Naive thymus-derived CD4-positive, alpha-beta T cell (primary cell): ENCODE measurements at regions not wholly inside any gene's neighbourhood (a gene's known extent, or its start where the extent isn't known, plus 50 kb on each side); places are given as distances from the start of the nearest gene placed in this dataset.
"Not testable (repeated sequence)": the region's sequence is repeated elsewhere in the genome, so short reads cannot be mapped to it uniquely, and the experiment has no call there.

Source experiments
- ATAC-seq: fragments of 150-1000 bp; cut with Tn5 transposase; 2 replicates; pipeline ENCODE4 v1.10.0; 2021; ENCODE audit warnings: mild to moderate bottlenecking, moderate library complexity
- CTCF ChIA-PET: fragments of 350-600 bp; sonication (Branson Sonifier 250); formaldehyde crosslinking; loops from one replicate; lab custom pipeline; 2021; ENCODE audit warnings: antibody characterized with exemption; lab: Charles Lee
- POLR2A ChIA-PET: fragments of 350-600 bp; sonication (Branson Sonifier 250); formaldehyde crosslinking; loops from one replicate; lab custom pipeline; 2021; ENCODE audit warnings: antibody characterized with exemption, inconsistent platforms; lab: Charles Lee
- DNase-seq, 9 donors: peaks; one replicate each; pipeline versions ENCODE4 v3.0.0 to v3.0.0-alpha.2; 2020 to 2022; ENCODE audit warnings: mixed read lengths in 1 of 9
- H3K27ac ChIP-seq: one replicate; pipeline ENCODE4 v1.7.0; 2013; ENCODE audit warnings: mild to moderate bottlenecking, low read depth, low read length, moderate library complexity
- H3K27me3 ChIP-seq, 2 donors: one replicate each; pipeline ENCODE4 v1.7.0; 2013; ENCODE audit warnings: low read length in 2 of 2, mild to moderate bottlenecking in 2 of 2, moderate library complexity in 2 of 2; ENCODE audit not compliant: control insufficient read depth in 2 of 2, insufficient read depth in 2 of 2
- H3K36me3 ChIP-seq, 3 experiments: 1 replicate in 2 of 3; 2 replicates in 1 of 3; pipeline ENCODE4 v1.7.0; 2013; ENCODE audit warnings: low read length in 3 of 3, mild to moderate bottlenecking in 3 of 3, moderate library complexity in 1 of 3; ENCODE audit not compliant: insufficient read depth in 3 of 3, control insufficient read depth in 2 of 3
- H3K4me1 ChIP-seq, 2 donors: one replicate each; pipeline ENCODE4 v1.7.0; 2013; ENCODE audit warnings: low read length in 2 of 2, mild to moderate bottlenecking in 2 of 2, moderate library complexity in 1 of 2; ENCODE audit not compliant: control insufficient read depth in 2 of 2, insufficient read depth in 2 of 2
- H3K4me3 ChIP-seq: 2 replicates; pipeline ENCODE4 v1.7.0; 2013; ENCODE audit warnings: mild to moderate bottlenecking, low read length
- H3K9me3 ChIP-seq, 3 experiments: 1 replicate in 2 of 3; 2 replicates in 1 of 3; pipeline ENCODE4 v1.7.0; 2013; ENCODE audit warnings: low read length in 3 of 3; ENCODE audit not compliant: control insufficient read depth in 2 of 3
- H3K27ac Mint-ChIP-seq, 9 donors: one replicate each; pipeline ENCODE4 v1.8.0; 2020 to 2022; ENCODE audit warnings: mixed read lengths in 9 of 9, mild to moderate bottlenecking in 8 of 9, moderate library complexity in 5 of 9, inconsistent platforms in 2 of 9
- H3K27me3 Mint-ChIP-seq, 5 donors: one replicate each; pipeline ENCODE4 v1.8.0; 2021 to 2022; ENCODE audit warnings: mixed read lengths in 5 of 5, mild to moderate bottlenecking in 1 of 5
- H3K36me3 Mint-ChIP-seq, 5 donors: one replicate each; pipeline ENCODE4 v1.8.0; 2020 to 2022; ENCODE audit warnings: mixed read lengths in 5 of 5, mild to moderate bottlenecking in 3 of 5, inconsistent platforms in 1 of 5
- H3K4me1 Mint-ChIP-seq, 7 donors: one replicate each; pipeline ENCODE4 v1.8.0; 2020 to 2022; ENCODE audit warnings: mixed read lengths in 7 of 7, mild to moderate bottlenecking in 3 of 7, inconsistent platforms in 1 of 7
- H3K4me3 Mint-ChIP-seq, 10 donors: one replicate each; pipeline ENCODE4 v1.8.0; 2020 to 2022; ENCODE audit warnings: mild to moderate bottlenecking in 10 of 10, mixed read lengths in 10 of 10, moderate library complexity in 6 of 10, inconsistent platforms in 2 of 10
- H3K9me3 Mint-ChIP-seq, 11 donors: one replicate each; pipeline ENCODE4 v1.8.0; 2020 to 2022; ENCODE audit warnings: mixed read lengths in 11 of 11, mild to moderate bottlenecking in 4 of 11, inconsistent platforms in 1 of 11, moderate library complexity in 1 of 11
- intact Hi-C, 2 donors: fragments of 100-400 bp; cut with micrococcal nuclease; formaldehyde crosslinking; loops; one replicate each; pipeline ENCODE4 v1.15.1; 2023

GRCh38 chr2:39897273-39897672 lies 118.2 kb upstream of the THUMPD2 start:
- POLR2A ChIA-PET, result no interaction called here
- Histone ChIP-seq H3K36me3 (no peaks in the 10 kb centered on the region), H3K9me3 (no peaks in the 10 kb centered on the region), H3K4me1 (no peaks in the 10 kb centered on the region), H3K27me3 (no peaks in the 10 kb centered on the region), H3K27ac (no peak overlapping the region), H3K4me3 (no peak overlapping the region)
- Mint-ChIP-seq H3K9me3 (peaks cover 0 to 5% (median 0%) of the 10 kb centered on the region in 11 donors), H3K4me1 (no peaks in the 10 kb centered on the region), H3K27me3 (peaks cover 0 to 28% (median 14%) of the 10 kb centered on the region in 5 donors), H3K27ac (no peak overlapping the region), H3K36me3 (no peaks in the 10 kb centered on the region), H3K4me3 (no peak overlapping the region)
- ATAC-seq, result no peak
- intact Hi-C loops, result no loop called here
- CTCF ChIA-PET, result no interaction called here
- DNase-seq, result no peak

GRCh38 chr2:39894082-39894481 lies 115.0 kb upstream of the THUMPD2 start:
- no peaks in the 10 kb centered on the region for H3K4me1 Mint-ChIP-seq
- H3K36me3 Mint-ChIP-seq, result no peaks in the 10 kb centered on the region
- H3K4me3 Mint-ChIP-seq, result no peak overlapping the region
- no peaks in the 10 kb centered on the region for H3K4me1 ChIP-seq
- no peak for DNase-seq
- no peaks in the 10 kb centered on the region for H3K9me3 ChIP-seq
- ChIA-PET CTCF (no interaction called here), POLR2A (no interaction called here)
- no peaks in the 10 kb centered on the region for H3K27me3 ChIP-seq
- no peaks in the 10 kb centered on the region for H3K36me3 ChIP-seq
- intact Hi-C loops, result no loop called here
- H3K27ac Mint-ChIP-seq, result no peak overlapping the region
- peaks cover 0 to 5% (median 0%) of the 10 kb centered on the region in 11 donors for H3K9me3 Mint-ChIP-seq
- H3K27me3 Mint-ChIP-seq, result peaks cover 0 to 33% (median 11%) of the 10 kb centered on the region in 5 donors
- no peak for ATAC-seq
- H3K27ac ChIP-seq, result no peak overlapping the region
- H3K4me3 ChIP-seq, result no peak overlapping the region

GRCh38 chr2:39893616-39894015 lies 114.6 kb upstream of the THUMPD2 start:
- ChIA-PET POLR2A (no interaction called here), CTCF (no interaction called here)
- ATAC-seq (no peak), DNase-seq (no peak)
- Mint-ChIP-seq H3K9me3 (peaks cover 0 to 5% (median 0%) of the 10 kb centered on the region in 11 donors), H3K4me3 (no peak overlapping the region), H3K36me3 (no peaks in the 10 kb centered on the region), H3K4me1 (no peaks in the 10 kb centered on the region), H3K27ac (no peak overlapping the region), H3K27me3 (peaks cover 0 to 30% (median 11%) of the 10 kb centered on the region in 5 donors)
- no peaks in the 10 kb centered on the region for H3K36me3 ChIP-seq
- H3K4me3 ChIP-seq, result no peak overlapping the region
- no peaks in the 10 kb centered on the region for H3K9me3 ChIP-seq
- H3K27me3 ChIP-seq, result no peaks in the 10 kb centered on the region
- intact Hi-C loops, result no loop called here
- no peaks in the 10 kb centered on the region for H3K4me1 ChIP-seq
- no peak overlapping the region for H3K27ac ChIP-seq

- H3K36me3 ChIP-seq, result no peaks in the 10 kb centered on the region
- CTCF ChIA-PET, result no interaction called here
- Mint-ChIP-seq H3K36me3 (peaks cover 0 to 3% (median 0%) of the 10 kb centered on the region in 5 donors), H3K9me3 (peaks cover 0 to 12% (median 9%) of the 10 kb centered on the region in 11 donors), H3K4me3 (no peak overlapping the region), H3K4me1 (no peaks in the 10 kb centered on the region), H3K27ac (no peak overlapping the region), H3K27me3 (peaks cover 0 to 11% (median 0%) of the 10 kb centered on the region in 5 donors)
- no peaks in the 10 kb centered on the region for H3K27me3 ChIP-seq
- no peak for ATAC-seq
- DNase-seq, result no peak
- no peaks in the 10 kb centered on the region for H3K4me1 ChIP-seq
- no peak overlapping the region for H3K4me3 ChIP-seq
- H3K27ac ChIP-seq, result no peak overlapping the region
- POLR2A ChIA-PET, result no interaction called here
- intact Hi-C loops, result no loop called here
- H3K9me3 ChIP-seq, result no peaks in the 10 kb centered on the region
Observed at GRCh38 chr2:39881948-39882347, 102.9 kb upstream of the THUMPD2 start.

GRCh38 chr2:39881494-39881893 lies 102.4 kb upstream of the THUMPD2 start:
- H3K4me1 Mint-ChIP-seq, result no peaks in the 10 kb centered on the region
- CTCF ChIA-PET, result no interaction called here
- intact Hi-C loops, result no loop called here
- POLR2A ChIA-PET, result no interaction called here
- no peak for ATAC-seq
- peaks cover 0 to 3% (median 0%) of the 10 kb centered on the region in 5 donors for H3K36me3 Mint-ChIP-seq
- Histone ChIP-seq H3K27me3 (no peaks in the 10 kb centered on the region), H3K27ac (no peak overlapping the region), H3K4me3 (no peak overlapping the region), H3K4me1 (no peaks in the 10 kb centered on the region), H3K36me3 (no peaks in the 10 kb centered on the region), H3K9me3 (no peaks in the 10 kb centered on the region)
- no peak for DNase-seq
- no peak overlapping the region for H3K27ac Mint-ChIP-seq
- H3K27me3 Mint-ChIP-seq, result peaks cover 0 to 11% (median 0%) of the 10 kb centered on the region in 5 donors
- peaks cover 0 to 12% (median 8%) of the 10 kb centered on the region in 11 donors for H3K9me3 Mint-ChIP-seq
- no peak overlapping the region for H3K4me3 Mint-ChIP-seq

GRCh38 chr2:39879001-39879400 lies 99.9 kb upstream of the THUMPD2 start:
- intact Hi-C loops, ATAC-seq, DNase-seq, CTCF ChIA-PET, H3K27me3 ChIP-seq, POLR2A ChIA-PET, H3K4me3 ChIP-seq, H3K36me3 ChIP-seq, H3K36me3 Mint-ChIP-seq, H3K27ac Mint-ChIP-seq, H3K27ac ChIP-seq, H3K4me3 Mint-ChIP-seq, H3K4me1 ChIP-seq, H3K9me3 ChIP-seq, H3K4me1 Mint-ChIP-seq: not testable (repeated sequence)
- H3K9me3 Mint-ChIP-seq, result peaks cover 0 to 14% (median 7%) of the 10 kb centered on the region in 11 donors
- peaks cover 0 to 15% (median 0%) of the 10 kb centered on the region in 5 donors for H3K27me3 Mint-ChIP-seq

GRCh38 chr2:39875914-39876267 lies 96.8 kb upstream of the THUMPD2 start:
- Mint-ChIP-seq H3K27me3 (peaks cover 0 to 8% (median 0%) of the 10 kb centered on the region in 5 donors), H3K4me1 (no peaks in the 10 kb centered on the region), H3K27ac (no peak overlapping the region), H3K36me3 (peaks cover 0 to 3% (median 0%) of the 10 kb centered on the region in 5 donors), H3K9me3 (peaks cover 0 to 14% (median 7%) of the 10 kb centered on the region in 11 donors), H3K4me3 (no peak overlapping the region)
- no peak for ATAC-seq
- intact Hi-C loops, result no loop called here
- H3K36me3 ChIP-seq, result no peaks in the 10 kb centered on the region
- no peaks in the 10 kb centered on the region for H3K4me1 ChIP-seq
- H3K27me3 ChIP-seq, result no peaks in the 10 kb centered on the region
- H3K27ac ChIP-seq, result no peak overlapping the region
- no peak for DNase-seq
- ChIA-PET POLR2A (no interaction called here), CTCF (no interaction called here)
- H3K4me3 ChIP-seq, result no peak overlapping the region
- H3K9me3 ChIP-seq, result no peaks in the 10 kb centered on the region
